ENCODE measurements at regions not wholly inside any gene's neighbourhood (a gene's known extent, or its start where the extent isn't known, plus 50 kb on each side); places are given as distances from the start of the nearest gene placed in this dataset.

GRCh38 chr6:48826152-48826515 is 636.9 kb downstream of the MMUT start:
- H3K4me3 ChIP-seq (ENCODE audit: low read depth, low read length) = no peak overlapping the region

GRCh38 chr6:48825501-48826151 is 637.4 kb downstream of the MMUT start:
- H3K27ac ChIP-seq (ENCODE audit: low read depth, low read length) = no peak overlapping the region
- H3K9ac ChIP-seq (ENCODE audit: low read depth, low read length) = no peak overlapping the region
- no peaks in the 10 kb centered on the region for H3K36me3 ChIP-seq (ENCODE audit: control insufficient read depth, insufficient read depth, low read length)
- no peak overlapping the region for H3K4me3 ChIP-seq (ENCODE audit: low read depth, low read length)
- H3K4me1 ChIP-seq (ENCODE audit: control insufficient read depth, insufficient read depth, low read length) = no peaks in the 10 kb centered on the region
- no peaks in the 10 kb centered on the region for H3K9me3 ChIP-seq (ENCODE audit: control insufficient read depth, insufficient read depth, low read length)
- H3K27me3 ChIP-seq (ENCODE audit: control insufficient read depth, insufficient read depth, low read length) = peaks cover 5% of the 10 kb centered on the region; the same call in 1 of the 2 replicates

More at GRCh38 chr6:48826152-48826515, 636.9 kb downstream of the MMUT start:
- no peak overlapping the region for H3K9ac ChIP-seq (ENCODE audit: low read depth, low read length)
- no peaks in the 10 kb centered on the region for H3K4me1 ChIP-seq (ENCODE audit: control insufficient read depth, insufficient read depth, low read length)
- H3K36me3 ChIP-seq (ENCODE audit: control insufficient read depth, insufficient read depth, low read length) = no peaks in the 10 kb centered on the region
- H3K9me3 ChIP-seq (ENCODE audit: control insufficient read depth, insufficient read depth, low read length) = no peaks in the 10 kb centered on the region
- H3K27ac ChIP-seq (ENCODE audit: low read depth, low read length) = no peak overlapping the region
- peaks cover 5% of the 10 kb centered on the region; the same call in 1 of the 2 replicates for H3K27me3 ChIP-seq (ENCODE audit: control insufficient read depth, insufficient read depth, low read length)

- no peaks in the 10 kb centered on the region for H3K4me1 ChIP-seq (ENCODE audit: control insufficient read depth, insufficient read depth, low read length)
- H3K4me3 ChIP-seq (ENCODE audit: low read depth, low read length) = no peak overlapping the region
- H3K9ac ChIP-seq (ENCODE audit: low read depth, low read length) = no peak overlapping the region
- no peaks in the 10 kb centered on the region for H3K27me3 ChIP-seq (ENCODE audit: control insufficient read depth, insufficient read depth, low read length)
- no peaks in the 10 kb centered on the region for H3K36me3 ChIP-seq (ENCODE audit: control insufficient read depth, insufficient read depth, low read length)
- H3K9me3 ChIP-seq (ENCODE audit: control insufficient read depth, insufficient read depth, low read length) = no peaks in the 10 kb centered on the region
- no peak overlapping the region for H3K27ac ChIP-seq (ENCODE audit: low read depth, low read length)
Measured at GRCh38 chr6:48818052-48818412, 645.0 kb downstream of the MMUT start.

GRCh38 chr6:48817333-48818051 is 645.6 kb downstream of the MMUT start:
- Histone ChIP-seq H3K9me3 (ENCODE audit: control insufficient read depth, insufficient read depth, low read length) (no peaks in the 10 kb centered on the region), H3K4me1 (ENCODE audit: control insufficient read depth, insufficient read depth, low read length) (no peaks in the 10 kb centered on the region), H3K4me3 (ENCODE audit: low read depth, low read length) (no peak overlapping the region), H3K27me3 (ENCODE audit: control insufficient read depth, insufficient read depth, low read length) (no peaks in the 10 kb centered on the region), H3K36me3 (ENCODE audit: control insufficient read depth, insufficient read depth, low read length) (no peaks in the 10 kb centered on the region), H3K27ac (ENCODE audit: low read depth, low read length) (no peak overlapping the region), H3K9ac (ENCODE audit: low read depth, low read length) (no peak overlapping the region)

GRCh38 chr6:48814957-48815356 is 648.1 kb downstream of the MMUT start:
- no peaks in the 10 kb centered on the region for H3K36me3 ChIP-seq (ENCODE audit: control insufficient read depth, insufficient read depth, low read length)
- H3K27ac ChIP-seq (ENCODE audit: low read depth, low read length) = no peak overlapping the region
- no peak overlapping the region for H3K4me3 ChIP-seq (ENCODE audit: low read depth, low read length)
- no peak overlapping the region for H3K9ac ChIP-seq (ENCODE audit: low read depth, low read length)
- H3K9me3 ChIP-seq (ENCODE audit: control insufficient read depth, insufficient read depth, low read length) = no peaks in the 10 kb centered on the region
- H3K4me1 ChIP-seq (ENCODE audit: control insufficient read depth, insufficient read depth, low read length) = no peaks in the 10 kb centered on the region
- no peaks in the 10 kb centered on the region for H3K27me3 ChIP-seq (ENCODE audit: control insufficient read depth, insufficient read depth, low read length)

GRCh38 chr6:48813836-48814235 is 649.2 kb downstream of the MMUT start:
- Histone ChIP-seq H3K36me3 (ENCODE audit: control insufficient read depth, insufficient read depth, low read length) (no peaks in the 10 kb centered on the region), H3K4me3 (ENCODE audit: low read depth, low read length) (no peak overlapping the region), H3K4me1 (ENCODE audit: control insufficient read depth, insufficient read depth, low read length) (no peaks in the 10 kb centered on the region), H3K27me3 (ENCODE audit: control insufficient read depth, insufficient read depth, low read length) (no peaks in the 10 kb centered on the region), H3K9ac (ENCODE audit: low read depth, low read length) (no peak overlapping the region), H3K27ac (ENCODE audit: low read depth, low read length) (no peak overlapping the region), H3K9me3 (ENCODE audit: control insufficient read depth, insufficient read depth, low read length) (no peaks in the 10 kb centered on the region)

- H3K27me3 ChIP-seq (ENCODE audit: control insufficient read depth, insufficient read depth, low read length) = no peaks in the 10 kb centered on the region
- H3K4me1 ChIP-seq (ENCODE audit: control insufficient read depth, insufficient read depth, low read length) = no peaks in the 10 kb centered on the region
- H3K9me3 ChIP-seq (ENCODE audit: control insufficient read depth, insufficient read depth, low read length) = no peaks in the 10 kb centered on the region
- no peak overlapping the region for H3K4me3 ChIP-seq (ENCODE audit: low read depth, low read length)
- no peak overlapping the region for H3K9ac ChIP-seq (ENCODE audit: low read depth, low read length)
- H3K27ac ChIP-seq (ENCODE audit: low read depth, low read length) = no peak overlapping the region
- H3K36me3 ChIP-seq (ENCODE audit: control insufficient read depth, insufficient read depth, low read length) = no peaks in the 10 kb centered on the region
Measured at GRCh38 chr6:48809700-48810099, 653.4 kb downstream of the MMUT start.

GRCh38 chr6:48809245-48809644 is 653.8 kb downstream of the MMUT start:
- Histone ChIP-seq H3K4me1 (ENCODE audit: control insufficient read depth, insufficient read depth, low read length) (no peaks in the 10 kb centered on the region), H3K27ac (ENCODE audit: low read depth, low read length) (no peak overlapping the region), H3K9ac (ENCODE audit: low read depth, low read length) (no peak overlapping the region), H3K36me3 (ENCODE audit: control insufficient read depth, insufficient read depth, low read length) (no peaks in the 10 kb centered on the region), H3K9me3 (ENCODE audit: control insufficient read depth, insufficient read depth, low read length) (no peaks in the 10 kb centered on the region), H3K4me3 (ENCODE audit: low read depth, low read length) (no peak overlapping the region), H3K27me3 (ENCODE audit: control insufficient read depth, insufficient read depth, low read length) (no peaks in the 10 kb centered on the region)

- Histone ChIP-seq H3K4me1 (ENCODE audit: control insufficient read depth, insufficient read depth, low read length) (no peaks in the 10 kb centered on the region), H3K36me3 (ENCODE audit: control insufficient read depth, insufficient read depth, low read length) (no peaks in the 10 kb centered on the region), H3K27me3 (ENCODE audit: control insufficient read depth, insufficient read depth, low read length) (no peaks in the 10 kb centered on the region), H3K4me3 (ENCODE audit: low read depth, low read length) (no peak overlapping the region), H3K9me3 (ENCODE audit: control insufficient read depth, insufficient read depth, low read length) (no peaks in the 10 kb centered on the region), H3K27ac (ENCODE audit: low read depth, low read length) (no peak overlapping the region), H3K9ac (ENCODE audit: low read depth, low read length) (no peak overlapping the region)
Measured at GRCh38 chr6:48798296-48798695, 664.8 kb downstream of the MMUT start.

- Histone ChIP-seq H3K4me3 (ENCODE audit: low read depth, low read length) (no peak overlapping the region), H3K36me3 (ENCODE audit: control insufficient read depth, insufficient read depth, low read length) (no peaks in the 10 kb centered on the region), H3K27me3 (ENCODE audit: control insufficient read depth, insufficient read depth, low read length) (no peaks in the 10 kb centered on the region), H3K4me1 (ENCODE audit: control insufficient read depth, insufficient read depth, low read length) (peaks cover 5% of the 10 kb centered on the region), H3K9ac (ENCODE audit: low read depth, low read length) (no peak overlapping the region), H3K9me3 (ENCODE audit: control insufficient read depth, insufficient read depth, low read length) (no peaks in the 10 kb centered on the region), H3K27ac (ENCODE audit: low read depth, low read length) (no peak overlapping the region)
Measured at GRCh38 chr6:48782225-48782624, 671.2 kb upstream of the PTCHD4 start.

- no peak overlapping the region for H3K27ac ChIP-seq (ENCODE audit: low read depth, low read length)
- no peaks in the 10 kb centered on the region for H3K27me3 ChIP-seq (ENCODE audit: control insufficient read depth, insufficient read depth, low read length)
- no peak overlapping the region for H3K9ac ChIP-seq (ENCODE audit: low read depth, low read length)
- H3K36me3 ChIP-seq (ENCODE audit: control insufficient read depth, insufficient read depth, low read length) = no peaks in the 10 kb centered on the region
- H3K9me3 ChIP-seq (ENCODE audit: control insufficient read depth, insufficient read depth, low read length) = no peaks in the 10 kb centered on the region
- no peaks in the 10 kb centered on the region for H3K4me1 ChIP-seq (ENCODE audit: control insufficient read depth, insufficient read depth, low read length)
- H3K4me3 ChIP-seq (ENCODE audit: low read depth, low read length) = no peak overlapping the region
Measured at GRCh38 chr6:48777411-48777810, 666.4 kb upstream of the PTCHD4 start.

Measured in HUES48 (cell line).